VCaP (cell line): ENCODE measurements at regions not wholly inside any gene's neighbourhood (a gene's known extent, or its start where the extent isn't known, plus 50 kb on each side); places are given as distances from the start of the nearest gene placed in this dataset.

Experiments
- H3K27ac ChIP-seq: fragments of 450-650 bp; 2 replicates; pipeline ENCODE4 v1.5.1; 2017
- CTCF ChIP-seq: fragments of 450-650 bp; conservative IDR thresholded peaks from 2 replicates; pipeline ENCODE4 v1.5.1; 2017; ENCODE audit warnings: mild to moderate bottlenecking, moderate library complexity

DNA sequence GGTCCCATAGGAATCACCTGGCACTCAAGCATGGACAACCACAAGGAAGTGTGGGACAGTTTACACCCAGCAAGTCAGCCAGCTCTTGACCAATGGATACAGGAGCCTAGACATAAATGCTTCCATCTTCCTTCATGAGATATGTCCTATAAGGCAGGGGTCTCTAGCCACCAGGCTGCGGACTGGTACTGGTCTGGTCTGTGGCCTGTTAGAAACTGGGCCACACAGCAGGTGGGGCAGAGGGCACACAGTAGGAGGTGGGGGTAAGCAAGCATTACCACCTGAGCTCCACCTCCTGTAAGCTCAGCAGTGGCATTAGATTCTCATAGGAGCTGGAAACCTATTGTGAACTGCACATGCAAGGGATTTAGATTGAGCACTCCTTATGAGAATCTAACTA is 437.1 kb downstream of the CD109 start:
- no peak for TF ChIP-seq CTCF
- H3K27ac ChIP-seq: no peak overlapping the region

- no peak overlapping the region for H3K27ac ChIP-seq
These were observed 434.6 kb downstream of the CD109 start for GRCh38 chr6:74130641-74131040.

GRCh38 chr6:74128536-74128935 is 432.5 kb downstream of the CD109 start:
- TF ChIP-seq CTCF: no peak

More at GRCh38 chr6:74130641-74131040, 434.6 kb downstream of the CD109 start:
- TF ChIP-seq CTCF: no peak

GRCh38 chr6:74117113-74117512 is 421.1 kb downstream of the CD109 start:
- H3K27ac ChIP-seq: no peak overlapping the region
- no peak for TF ChIP-seq CTCF

More at GRCh38 chr6:74128536-74128935, 432.5 kb downstream of the CD109 start:
- no peak overlapping the region for H3K27ac ChIP-seq

DNA sequence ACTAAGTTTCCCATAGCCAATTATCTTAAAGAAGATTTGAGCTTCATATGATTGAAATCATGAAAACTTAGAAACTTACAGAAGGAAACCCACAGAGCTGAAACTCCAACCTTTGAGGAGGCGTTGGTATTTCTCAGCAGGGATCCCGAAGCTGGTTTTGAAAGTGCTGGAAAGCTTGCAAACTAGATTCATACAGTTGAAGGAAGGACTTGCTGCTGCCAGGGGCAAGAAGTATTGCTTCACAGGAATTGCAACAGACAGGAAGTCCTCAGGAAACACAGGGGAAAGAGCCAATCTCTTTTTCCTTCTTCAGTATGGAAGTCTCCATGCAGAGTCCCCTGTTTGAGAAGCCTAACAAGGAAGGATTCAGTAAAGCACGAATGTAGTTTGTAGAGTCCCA is 419.7 kb downstream of the CD109 start:
- no peak for TF ChIP-seq CTCF
- no peak overlapping the region for H3K27ac ChIP-seq

- no peak for TF ChIP-seq CTCF
- H3K27ac ChIP-seq: no peak overlapping the region
These were observed 418.4 kb downstream of the CD109 start for GRCh38 chr6:74114428-74114827.

GRCh38 chr6:74113901-74114300 is 417.9 kb downstream of the CD109 start:
- TF ChIP-seq CTCF: no peak
- H3K27ac ChIP-seq: no peak overlapping the region

DNA sequence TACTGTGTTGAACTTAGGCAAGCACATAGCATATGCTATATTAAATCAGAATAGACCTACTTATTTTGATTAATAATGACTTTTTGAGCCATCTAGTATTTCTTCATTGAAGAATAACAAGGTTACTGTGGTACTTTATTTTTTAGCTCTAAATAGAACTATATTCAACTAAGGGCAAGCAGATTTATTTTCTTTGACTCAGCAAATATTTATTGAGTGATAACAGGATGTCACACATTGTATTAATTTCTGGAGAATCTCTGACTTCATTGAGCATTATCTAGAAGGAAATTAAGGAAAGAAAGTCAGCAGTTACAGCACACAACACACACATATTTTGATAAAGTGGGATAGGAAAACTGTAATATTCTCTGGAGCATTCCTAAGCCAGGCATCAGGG is 407.4 kb downstream of the CD109 start:
- TF ChIP-seq CTCF: no peak

More for the DNA sequence above, 407.4 kb downstream of the CD109 start:
- H3K27ac ChIP-seq: no peak overlapping the region
